ENCODE measurements at regions not wholly inside any gene's neighbourhood (a gene's known extent, or its start where the extent isn't known, plus 50 kb on each side); places are given as distances from the start of the nearest gene placed in this dataset.

DNA sequence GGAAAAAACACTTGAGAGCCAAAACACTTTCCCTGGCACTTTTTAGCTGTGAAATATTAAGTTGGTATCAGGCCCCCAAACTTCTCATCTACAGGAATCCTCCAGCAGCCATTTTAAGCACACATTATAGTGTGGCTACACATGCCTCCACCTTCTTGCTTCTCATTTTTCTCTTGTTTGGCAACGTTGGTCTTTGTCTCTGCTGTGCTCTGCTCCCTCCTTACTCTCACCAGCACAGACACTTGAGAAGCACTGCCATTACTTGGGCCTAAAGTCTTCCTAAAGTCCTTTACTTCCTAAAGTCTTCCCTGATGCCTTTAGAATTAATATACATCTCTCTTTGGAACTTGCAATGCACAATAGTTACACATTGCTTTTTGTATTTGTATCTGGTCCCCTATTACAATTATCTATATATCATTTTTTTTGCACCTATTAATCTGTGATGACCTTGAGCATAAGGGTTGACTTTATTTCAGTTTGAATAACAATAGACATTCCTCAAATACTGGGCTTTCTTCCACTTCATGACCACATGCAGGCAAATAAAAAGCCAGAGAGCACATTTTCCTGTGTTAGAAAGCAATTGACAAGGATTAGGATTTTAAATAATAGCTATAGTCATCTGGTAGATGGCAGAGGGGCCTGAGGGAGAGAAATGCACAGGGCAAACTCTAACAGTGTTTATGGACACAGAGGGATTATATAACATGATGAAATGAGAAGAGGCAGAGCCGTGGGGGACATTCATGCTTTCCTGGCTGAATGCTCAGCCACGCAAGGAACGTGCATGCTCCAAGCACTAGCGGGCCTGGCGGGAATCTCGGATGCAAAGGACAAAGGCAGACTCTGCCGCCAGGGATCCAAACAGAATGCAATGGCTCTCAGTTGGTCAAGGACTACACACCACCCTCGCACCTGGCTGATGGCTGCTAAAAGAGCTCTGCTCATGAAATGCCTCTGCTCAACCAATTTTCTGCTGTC, 99.3 kb downstream of the CDC14C start:
- peaks cover 38% of the 10 kb centered on the region for H3K4me1 ChIP-seq (ENCODE audit: insufficient read depth)
- no peak overlapping the region for H3K4me3 Mint-ChIP-seq
- H4K20me1 ChIP-seq (replicated peaks; ENCODE audit: insufficient read depth) = no peaks in the 10 kb centered on the region
- peak overlapping the region; percentile 1; the same call in 1 of the 2 replicates for H2AFZ ChIP-seq
- H3K9me2 ChIP-seq (ENCODE audit: insufficient read depth) = no peaks in the 10 kb centered on the region
- peak overlapping the region; percentile 82 for H3K27ac ChIP-seq (ENCODE audit: low read depth)
- TF ChIP-seq, protein P1, sequence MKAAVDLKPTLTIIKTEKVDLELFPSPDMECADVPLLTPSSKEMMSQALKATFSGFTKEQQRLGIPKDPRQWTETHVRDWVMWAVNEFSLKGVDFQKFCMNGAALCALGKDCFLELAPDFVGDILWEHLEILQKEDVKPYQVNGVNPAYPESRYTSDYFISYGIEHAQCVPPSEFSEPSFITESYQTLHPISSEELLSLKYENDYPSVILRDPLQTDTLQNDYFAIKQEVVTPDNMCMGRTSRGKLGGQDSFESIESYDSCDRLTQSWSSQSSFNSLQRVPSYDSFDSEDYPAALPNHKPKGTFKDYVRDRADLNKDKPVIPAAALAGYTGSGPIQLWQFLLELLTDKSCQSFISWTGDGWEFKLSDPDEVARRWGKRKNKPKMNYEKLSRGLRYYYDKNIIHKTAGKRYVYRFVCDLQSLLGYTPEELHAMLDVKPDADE (IDR thresholded peaks at IDR 0.05) = no peak
- TF ChIP-seq ZNF331 (CRISPR knock-in tag; IDR thresholded peaks at IDR 0.05; ENCODE audit: low read depth) (no peak), POLR2AphosphoS5 (IDR thresholded peaks at IDR 0.05; ENCODE audit: low read depth) (no peak), EZH2 (IDR thresholded peaks at IDR 0.05; ENCODE audit: low read depth, unreplicated experiment) (no peak), CREB1 (CRISPR knock-in tag; IDR thresholded peaks at IDR 0.05; ENCODE audit: low read depth) (no peak)
- TF ChIP-seq, protein P2, sequence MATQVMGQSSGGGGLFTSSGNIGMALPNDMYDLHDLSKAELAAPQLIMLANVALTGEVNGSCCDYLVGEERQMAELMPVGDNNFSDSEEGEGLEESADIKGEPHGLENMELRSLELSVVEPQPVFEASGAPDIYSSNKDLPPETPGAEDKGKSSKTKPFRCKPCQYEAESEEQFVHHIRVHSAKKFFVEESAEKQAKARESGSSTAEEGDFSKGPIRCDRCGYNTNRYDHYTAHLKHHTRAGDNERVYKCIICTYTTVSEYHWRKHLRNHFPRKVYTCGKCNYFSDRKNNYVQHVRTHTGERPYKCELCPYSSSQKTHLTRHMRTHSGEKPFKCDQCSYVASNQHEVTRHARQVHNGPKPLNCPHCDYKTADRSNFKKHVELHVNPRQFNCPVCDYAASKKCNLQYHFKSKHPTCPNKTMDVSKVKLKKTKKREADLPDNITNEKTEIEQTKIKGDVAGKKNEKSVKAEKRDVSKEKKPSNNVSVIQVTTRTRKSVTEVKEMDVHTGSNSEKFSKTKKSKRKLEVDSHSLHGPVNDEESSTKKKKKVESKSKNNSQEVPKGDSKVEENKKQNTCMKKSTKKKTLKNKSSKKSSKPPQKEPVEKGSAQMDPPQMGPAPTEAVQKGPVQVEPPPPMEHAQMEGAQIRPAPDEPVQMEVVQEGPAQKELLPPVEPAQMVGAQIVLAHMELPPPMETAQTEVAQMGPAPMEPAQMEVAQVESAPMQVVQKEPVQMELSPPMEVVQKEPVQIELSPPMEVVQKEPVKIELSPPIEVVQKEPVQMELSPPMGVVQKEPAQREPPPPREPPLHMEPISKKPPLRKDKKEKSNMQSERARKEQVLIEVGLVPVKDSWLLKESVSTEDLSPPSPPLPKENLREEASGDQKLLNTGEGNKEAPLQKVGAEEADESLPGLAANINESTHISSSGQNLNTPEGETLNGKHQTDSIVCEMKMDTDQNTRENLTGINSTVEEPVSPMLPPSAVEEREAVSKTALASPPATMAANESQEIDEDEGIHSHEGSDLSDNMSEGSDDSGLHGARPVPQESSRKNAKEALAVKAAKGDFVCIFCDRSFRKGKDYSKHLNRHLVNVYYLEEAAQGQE (IDR thresholded peaks at IDR 0.05; ENCODE audit: unreplicated experiment) = no peak
- H3K9me3 Mint-ChIP-seq = peaks cover 4% of the 10 kb centered on the region; the same call in 1 of the 3 replicates
- DNase-seq (ENCODE audit: low spot score) = peak; percentile 78
- peaks cover 5% of the 10 kb centered on the region; the same call in 2 of the 3 replicates for H3K36me3 Mint-ChIP-seq (ENCODE audit: low read depth)
- peaks cover 34% of the 10 kb centered on the region for H3K4me1 Mint-ChIP-seq
- H3K4me2 ChIP-seq = peak overlapping the region; percentile 34
- H3K36me3 ChIP-seq (ENCODE audit: insufficient read depth) = no peaks in the 10 kb centered on the region
- no peaks in the 10 kb centered on the region for H3K27me3 ChIP-seq (ENCODE audit: insufficient read depth)
- peaks cover 2% of the 10 kb centered on the region for H3K27me3 Mint-ChIP-seq (ENCODE audit: insufficient read depth, low read depth, poor library complexity)
- H3K79me2 ChIP-seq (replicated peaks; ENCODE audit: insufficient read depth) = no peaks in the 10 kb centered on the region
- H3K27ac Mint-ChIP-seq = peak overlapping the region; percentile 88
- peak; percentile 89 for ATAC-seq
- H3F3A ChIP-seq (replicated peaks; ENCODE audit: low read depth) = no peaks in the 10 kb centered on the region
- no peak overlapping the region for H3K4me3 ChIP-seq

DNA sequence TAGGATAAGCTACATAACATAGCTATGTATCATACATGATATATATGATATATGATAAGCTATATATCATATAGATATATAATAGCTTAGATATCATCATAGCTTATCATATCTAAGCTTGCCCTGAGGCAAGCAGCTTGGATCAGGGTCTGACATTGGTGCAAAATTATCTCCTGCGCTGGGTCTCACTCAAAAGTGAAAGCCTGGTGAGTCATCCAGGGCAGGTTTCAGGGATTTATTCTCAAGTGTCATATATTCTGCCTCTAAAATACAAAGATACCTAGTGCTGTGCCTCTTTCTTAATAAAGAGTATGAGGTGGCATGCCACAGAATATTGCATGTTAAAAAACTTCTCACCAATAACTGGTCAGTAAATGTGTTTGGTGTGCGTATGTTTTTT, 105.9 kb downstream of the CDC14C start:
- peaks cover 18% of the 10 kb centered on the region for H3K4me1 ChIP-seq (ENCODE audit: insufficient read depth)
- no peak overlapping the region for H3K27ac ChIP-seq (ENCODE audit: low read depth)
- no peak for ATAC-seq
- peaks cover 2% of the 10 kb centered on the region; the same call in 1 of the 3 replicates for H3K9me3 Mint-ChIP-seq
- H3K4me2 ChIP-seq = no peak overlapping the region
- no peaks in the 10 kb centered on the region for H3K79me2 ChIP-seq (replicated peaks; ENCODE audit: insufficient read depth)
- H3K9me2 ChIP-seq (ENCODE audit: insufficient read depth) = no peaks in the 10 kb centered on the region
- H3K36me3 Mint-ChIP-seq (ENCODE audit: low read depth) = peaks cover 3% of the 10 kb centered on the region; the same call in 2 of the 3 replicates
- H3K27me3 ChIP-seq (ENCODE audit: insufficient read depth) = no peaks in the 10 kb centered on the region
- no peak overlapping the region for H3K27ac Mint-ChIP-seq
- no peaks in the 10 kb centered on the region for H3K27me3 Mint-ChIP-seq (ENCODE audit: insufficient read depth, low read depth, poor library complexity)
- H3K36me3 ChIP-seq (ENCODE audit: insufficient read depth) = no peaks in the 10 kb centered on the region
- no peaks in the 10 kb centered on the region for H4K20me1 ChIP-seq (replicated peaks; ENCODE audit: insufficient read depth)
- H2AFZ ChIP-seq = no peak overlapping the region
- H3K4me3 Mint-ChIP-seq = no peak overlapping the region
- H3K4me3 ChIP-seq = no peak overlapping the region
- peaks cover 16% of the 10 kb centered on the region; the same call in 2 of the 3 replicates for H3K4me1 Mint-ChIP-seq
- H3F3A ChIP-seq (replicated peaks; ENCODE audit: low read depth) = no peaks in the 10 kb centered on the region
- DNase-seq (ENCODE audit: low spot score) = no peak
- TF ChIP-seq NANOG (IDR thresholded peaks at IDR 0.05; ENCODE audit: borderline replicate concordance) = no peak
- TF ChIP-seq, protein P3, sequence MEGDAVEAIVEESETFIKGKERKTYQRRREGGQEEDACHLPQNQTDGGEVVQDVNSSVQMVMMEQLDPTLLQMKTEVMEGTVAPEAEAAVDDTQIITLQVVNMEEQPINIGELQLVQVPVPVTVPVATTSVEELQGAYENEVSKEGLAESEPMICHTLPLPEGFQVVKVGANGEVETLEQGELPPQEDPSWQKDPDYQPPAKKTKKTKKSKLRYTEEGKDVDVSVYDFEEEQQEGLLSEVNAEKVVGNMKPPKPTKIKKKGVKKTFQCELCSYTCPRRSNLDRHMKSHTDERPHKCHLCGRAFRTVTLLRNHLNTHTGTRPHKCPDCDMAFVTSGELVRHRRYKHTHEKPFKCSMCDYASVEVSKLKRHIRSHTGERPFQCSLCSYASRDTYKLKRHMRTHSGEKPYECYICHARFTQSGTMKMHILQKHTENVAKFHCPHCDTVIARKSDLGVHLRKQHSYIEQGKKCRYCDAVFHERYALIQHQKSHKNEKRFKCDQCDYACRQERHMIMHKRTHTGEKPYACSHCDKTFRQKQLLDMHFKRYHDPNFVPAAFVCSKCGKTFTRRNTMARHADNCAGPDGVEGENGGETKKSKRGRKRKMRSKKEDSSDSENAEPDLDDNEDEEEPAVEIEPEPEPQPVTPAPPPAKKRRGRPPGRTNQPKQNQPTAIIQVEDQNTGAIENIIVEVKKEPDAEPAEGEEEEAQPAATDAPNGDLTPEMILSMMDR (conservative IDR thresholded peaks at IDR 0.05; ENCODE audit: low read depth in 2 of 2) = no peak
- TF ChIP-seq, protein P2 (IDR thresholded peaks at IDR 0.05; ENCODE audit: unreplicated experiment) = no peak

Measured in GM23338 (cell line).